COR-L47 (cell line): ENCODE measurements at regions not wholly inside any gene's neighbourhood (a gene's known extent, or its start where the extent isn't known, plus 50 kb on each side); places are given as distances from the start of the nearest gene placed in this dataset.

Source experiments
- DNase-seq: peaks from one replicate; lab custom pipeline; 2025; lab: John Stamatoyannopoulos, UW

- DNase-seq = peak; percentile 72
Measured at GRCh38 chr15:77710206-77710605, 77.5 kb upstream of the LINGO1 start.

GRCh38 chr15:77709135-77709886 lies 76.6 kb upstream of the LINGO1 start:
- DNase-seq = no peak

GRCh38 chr15:77706482-77707244 lies 74.0 kb upstream of the LINGO1 start:
- peak; percentile 54 for DNase-seq

GRCh38 chr15:77702211-77702957 lies 69.7 kb upstream of the LINGO1 start:
- no peak for DNase-seq

- DNase-seq = no peak
Measured at GRCh38 chr15:77698481-77698880, 65.8 kb upstream of the LINGO1 start.

GRCh38 chr15:77697893-77698292 lies 65.2 kb upstream of the LINGO1 start:
- DNase-seq = no peak

- DNase-seq = no peak
Measured at GRCh38 chr15:77696871-77697270, 64.2 kb upstream of the LINGO1 start.

- DNase-seq = peak; percentile 4
Measured at GRCh38 chr15:77695961-77696582, 63.4 kb upstream of the LINGO1 start.

- DNase-seq = no peak
Measured at GRCh38 chr15:77695548-77695947, 62.8 kb upstream of the LINGO1 start.

- no peak for DNase-seq
Measured at GRCh38 chr15:77693576-77693975, 60.9 kb upstream of the LINGO1 start.

- DNase-seq = no peak
Measured at GRCh38 chr15:77692614-77693013, 59.9 kb upstream of the LINGO1 start.

- no peak for DNase-seq
Measured at GRCh38 chr15:77691607-77692006, 58.9 kb upstream of the LINGO1 start.

- no peak for DNase-seq
Measured at GRCh38 chr15:77689821-77690220, 57.1 kb upstream of the LINGO1 start.

- no peak for DNase-seq
Measured at GRCh38 chr15:77688693-77689092, 56.0 kb upstream of the LINGO1 start.

- DNase-seq = no peak
Measured at GRCh38 chr15:77688266-77688665, 55.6 kb upstream of the LINGO1 start.

- no peak for DNase-seq
Measured at GRCh38 chr15:77685082-77685815, 52.5 kb upstream of the LINGO1 start.

- no peak for DNase-seq
Measured at GRCh38 chr15:77684341-77685081, 51.8 kb upstream of the LINGO1 start.

- DNase-seq = no peak
Measured at GRCh38 chr15:77682564-77682963, 49.9 kb upstream of the LINGO1 start.
